Epithelial cell of prostate (primary cell): ENCODE measurements at regions not wholly inside any gene's neighbourhood (a gene's known extent, or its start where the extent isn't known, plus 50 kb on each side); places are given as distances from the start of the nearest gene placed in this dataset.
"Not testable (repeated sequence)": the region's sequence is repeated elsewhere in the genome, so short reads cannot be mapped to it uniquely, and the experiment has no call there.

Experiments used
- DNase-seq: peaks from one replicate; pipeline ENCODE4 v3.0.0-alpha.2; 2011; ENCODE audit warnings: low read depth, low spot score
- H3K27ac ChIP-seq: fragments of 450-650 bp; 2 replicates; pipeline ENCODE4 v1.5.1; 2017; ENCODE audit warnings: mild to moderate bottlenecking

DNA sequence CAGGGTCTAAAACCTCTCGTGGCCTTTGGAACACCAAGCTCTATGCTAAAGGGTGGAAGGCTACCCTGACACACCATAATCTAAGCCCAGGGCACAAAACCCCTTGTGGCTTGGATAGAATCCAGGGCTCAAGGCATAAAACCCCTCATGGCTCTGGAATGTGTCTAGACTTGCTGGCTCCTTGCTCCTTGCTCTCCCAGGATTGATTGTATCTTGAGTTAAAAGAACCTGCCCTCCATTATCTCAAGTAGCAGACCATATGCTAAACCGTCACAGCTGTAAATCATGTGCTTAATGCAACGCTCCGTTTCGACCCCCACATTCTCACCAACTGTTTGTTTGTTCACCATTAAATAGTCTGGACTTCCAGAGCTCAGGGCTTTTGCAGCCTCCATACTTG lies 287.4 kb upstream of the CNTN5 start:
- not testable (repeated sequence) for DNase-seq, H3K27ac ChIP-seq

DNA sequence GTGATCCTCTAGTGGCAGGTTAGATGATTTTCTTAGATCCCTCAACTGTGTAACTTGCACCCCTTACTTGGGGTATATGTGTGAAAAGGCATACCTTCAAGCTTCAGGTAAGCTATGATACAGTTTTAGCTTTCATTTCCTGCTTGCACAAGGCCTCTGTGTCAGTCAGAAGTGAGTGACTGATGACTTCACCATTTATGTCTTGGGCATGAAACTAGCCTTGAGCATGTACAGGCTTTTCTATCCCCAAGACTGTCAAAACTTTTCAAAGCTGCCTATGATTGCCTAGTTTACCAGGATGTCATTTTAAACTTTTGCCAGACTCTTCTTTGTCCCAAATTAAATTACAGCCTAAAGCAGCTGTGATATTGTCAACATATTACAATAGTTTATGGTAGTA lies 286.1 kb upstream of the CNTN5 start:
- DNase-seq, result no peak
- no peak overlapping the region for H3K27ac ChIP-seq

DNA sequence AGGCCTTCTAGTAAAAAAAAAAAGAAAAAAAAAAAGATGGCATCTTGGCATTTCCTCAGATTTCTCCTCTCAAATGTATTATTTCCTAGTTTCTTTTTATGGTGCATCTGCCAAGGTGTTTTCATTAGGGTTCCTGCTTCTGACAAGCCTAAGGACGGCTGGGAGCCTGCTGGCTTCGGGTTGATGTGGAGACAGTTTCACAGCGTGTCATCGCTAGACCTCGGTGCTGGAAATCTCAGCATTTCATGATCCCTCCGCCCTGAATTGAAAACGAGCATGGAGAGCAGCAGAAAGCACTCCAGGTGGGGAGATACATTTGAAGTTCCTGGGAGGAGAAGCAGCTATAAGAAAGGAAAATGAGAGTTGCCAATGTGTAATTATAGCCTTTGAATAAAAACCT lies 283.9 kb upstream of the CNTN5 start:
- no peak for DNase-seq
- H3K27ac ChIP-seq, result no peak overlapping the region

DNA sequence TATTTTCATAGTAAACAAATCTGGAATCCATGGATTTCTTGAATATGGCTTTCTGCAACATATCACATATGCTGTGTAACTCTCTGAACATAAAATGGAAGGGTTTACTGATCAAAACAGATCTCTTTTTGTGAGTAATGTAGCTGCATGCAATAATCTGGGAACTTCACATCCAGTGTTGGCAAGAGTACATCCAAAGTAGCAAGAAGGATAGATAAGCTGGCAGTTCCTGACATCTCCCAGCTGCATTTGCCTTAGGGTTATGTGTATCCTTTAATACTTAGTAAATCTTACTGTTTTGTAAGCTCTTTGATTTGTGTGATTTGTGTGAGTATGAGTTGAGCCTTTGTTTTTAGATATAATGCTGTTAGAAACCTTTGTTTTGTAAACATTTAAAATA lies 280.4 kb upstream of the CNTN5 start:
- H3K27ac ChIP-seq, result no peak overlapping the region
- no peak for DNase-seq

DNA sequence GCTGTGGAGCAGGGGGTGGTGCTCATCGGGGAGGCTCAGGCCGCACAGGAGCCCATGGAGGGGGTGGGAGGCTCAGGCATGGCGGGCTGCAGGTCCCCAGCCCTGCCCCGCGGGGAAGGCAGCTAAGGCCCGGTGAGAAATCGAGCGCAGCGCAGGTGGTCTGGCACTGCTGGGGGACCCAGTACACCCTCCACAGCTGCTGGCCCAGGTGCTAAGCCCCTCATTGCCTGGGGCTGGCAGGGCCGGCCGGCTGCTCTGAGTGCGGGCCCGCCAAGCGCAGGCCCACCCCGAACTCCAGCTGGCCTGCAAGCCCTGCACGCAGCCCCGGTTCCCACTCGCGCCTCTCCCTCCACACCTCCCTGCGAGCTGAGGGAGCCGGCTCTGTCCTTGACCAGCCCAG lies 257.3 kb upstream of the CNTN5 start:
- not testable (repeated sequence) for DNase-seq, H3K27ac ChIP-seq

DNA sequence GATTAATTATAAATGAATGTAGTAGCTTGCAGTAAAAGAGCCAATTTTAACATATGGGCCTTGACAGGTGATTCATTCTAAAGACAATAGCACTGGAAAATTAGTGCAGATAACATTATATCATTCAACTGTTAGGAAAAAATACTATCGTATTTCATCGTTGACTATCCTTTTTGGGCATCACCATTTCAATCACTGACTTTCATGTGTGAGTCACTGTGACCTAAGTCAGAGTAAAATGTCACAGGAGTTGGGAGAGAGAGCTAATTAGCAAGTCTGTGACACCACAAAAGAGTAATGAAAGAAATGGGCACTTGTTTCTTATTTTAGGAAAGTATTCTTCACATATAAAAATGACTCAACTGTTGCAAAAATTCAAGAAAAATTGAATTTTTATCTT lies 253.8 kb upstream of the CNTN5 start:
- DNase-seq, result no peak
- no peak overlapping the region for H3K27ac ChIP-seq

DNA sequence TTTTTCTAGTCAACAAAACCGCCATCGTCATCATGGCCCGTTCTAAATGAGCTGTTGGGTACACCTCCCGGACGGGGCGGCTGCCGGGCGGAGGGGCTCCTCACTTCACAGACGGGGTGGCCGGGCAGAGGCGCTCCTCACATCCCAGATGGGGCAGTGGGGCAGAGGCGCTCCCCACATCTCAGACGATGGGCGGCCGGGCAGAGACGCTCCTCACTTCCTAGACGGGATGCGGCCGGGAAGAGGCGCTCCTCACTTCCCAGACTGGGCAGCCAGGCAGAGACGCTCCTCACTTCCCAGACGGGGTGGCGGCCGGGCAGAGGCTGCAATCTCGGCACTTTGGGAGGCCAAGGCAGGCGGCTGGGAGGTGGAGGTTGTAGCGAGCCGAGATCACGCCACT lies 250.7 kb upstream of the CNTN5 start:
- DNase-seq, H3K27ac ChIP-seq: not testable (repeated sequence)

DNA sequence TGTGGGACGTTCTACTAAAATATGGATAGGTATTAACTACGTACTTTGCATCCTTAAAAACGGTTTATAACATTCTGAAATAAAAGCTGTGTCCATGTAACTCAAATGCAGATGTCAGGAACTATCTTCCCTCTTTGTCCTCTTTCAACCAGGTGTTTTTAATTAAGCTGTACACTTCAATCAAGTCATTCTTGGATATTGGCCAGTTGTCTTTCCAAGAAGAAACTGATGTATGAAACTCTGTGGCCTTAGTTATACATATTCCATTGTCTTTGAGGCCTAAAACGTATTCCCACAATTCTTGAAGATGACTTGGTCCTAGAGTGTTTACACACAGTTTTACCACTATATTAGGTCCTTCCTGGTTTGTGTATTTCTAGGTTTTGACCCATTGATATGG lies 249.0 kb upstream of the CNTN5 start:
- no peak for DNase-seq
- H3K27ac ChIP-seq, result no peak overlapping the region

DNA sequence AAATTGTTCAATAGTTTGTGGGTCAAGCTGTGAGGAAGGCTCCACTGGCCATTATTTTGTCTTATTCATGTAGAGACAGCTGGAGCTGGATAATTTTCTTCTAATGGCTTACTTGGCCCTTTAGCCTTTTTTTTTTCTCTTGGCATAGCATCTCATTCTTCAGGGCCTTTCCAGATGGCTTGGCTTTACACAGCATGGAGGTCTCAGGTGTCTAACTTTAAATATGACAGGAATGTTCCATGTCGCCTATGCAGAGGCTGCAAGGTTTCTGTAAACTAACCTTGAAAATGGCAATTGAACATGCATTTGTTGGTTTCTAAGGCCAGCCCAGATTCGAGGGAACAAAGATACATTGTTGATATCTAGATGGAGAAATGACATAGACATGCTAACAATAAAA lies 247.9 kb upstream of the CNTN5 start:
- no peak for DNase-seq
- no peak overlapping the region for H3K27ac ChIP-seq

DNA sequence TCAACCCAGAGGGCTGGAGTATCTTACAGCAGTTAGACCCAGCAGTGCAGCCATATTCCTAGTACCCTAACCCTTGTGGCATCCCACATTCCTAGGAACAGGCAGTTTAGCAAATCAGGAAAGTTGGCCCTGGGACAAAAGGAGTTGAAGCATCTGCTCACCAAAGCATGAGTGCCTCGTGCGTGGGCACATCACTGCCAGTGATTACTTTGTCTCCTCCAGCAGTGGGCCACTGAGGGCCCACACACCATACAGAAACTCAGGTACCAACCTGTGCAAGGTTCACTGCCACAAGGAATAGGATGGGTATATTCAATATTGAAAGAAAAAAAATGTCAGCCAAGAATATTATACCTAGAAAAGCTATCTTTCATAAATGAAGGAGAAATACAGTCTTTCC lies 227.5 kb upstream of the CNTN5 start:
- no peak overlapping the region for H3K27ac ChIP-seq
- DNase-seq, result no peak

DNA sequence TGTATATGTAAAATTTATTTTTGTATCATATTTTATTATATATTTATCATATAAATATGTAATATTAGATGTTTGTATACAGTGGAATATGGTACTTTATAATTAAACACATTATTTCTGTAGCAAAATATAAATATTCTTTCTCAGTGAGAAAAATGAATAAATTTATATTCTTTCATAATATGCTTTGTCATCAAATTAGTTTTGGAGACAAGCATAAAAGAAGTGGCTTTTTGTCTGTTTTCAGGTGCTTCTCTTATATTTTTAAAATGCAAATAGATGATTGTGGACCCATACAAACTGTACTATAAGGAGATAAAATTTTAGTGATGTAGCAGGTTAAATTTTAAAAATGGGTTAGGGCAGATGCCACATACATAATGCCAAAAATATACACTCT lies 222.4 kb upstream of the CNTN5 start:
- no peak overlapping the region for H3K27ac ChIP-seq
- DNase-seq, result no peak

DNA sequence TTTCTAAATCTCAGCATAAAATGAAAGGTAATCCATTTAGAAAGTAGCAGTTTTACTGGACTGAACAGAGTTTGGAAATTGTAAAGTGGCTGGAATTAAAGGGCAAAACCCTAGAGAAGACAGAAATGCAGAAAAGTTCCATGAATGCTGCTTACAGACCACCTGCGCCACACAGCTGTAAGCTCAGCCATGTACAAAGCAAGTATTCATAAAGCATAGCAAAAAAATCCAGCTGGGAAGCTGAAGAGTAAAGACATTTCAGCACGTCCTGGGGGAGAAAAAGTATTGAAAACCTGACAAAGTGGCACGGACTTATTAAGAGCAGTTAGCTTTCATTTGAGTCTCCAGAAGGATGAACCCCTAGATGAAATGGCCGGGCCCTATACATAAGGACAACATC lies 220.1 kb upstream of the CNTN5 start:
- no peak for DNase-seq
- no peak overlapping the region for H3K27ac ChIP-seq

DNA sequence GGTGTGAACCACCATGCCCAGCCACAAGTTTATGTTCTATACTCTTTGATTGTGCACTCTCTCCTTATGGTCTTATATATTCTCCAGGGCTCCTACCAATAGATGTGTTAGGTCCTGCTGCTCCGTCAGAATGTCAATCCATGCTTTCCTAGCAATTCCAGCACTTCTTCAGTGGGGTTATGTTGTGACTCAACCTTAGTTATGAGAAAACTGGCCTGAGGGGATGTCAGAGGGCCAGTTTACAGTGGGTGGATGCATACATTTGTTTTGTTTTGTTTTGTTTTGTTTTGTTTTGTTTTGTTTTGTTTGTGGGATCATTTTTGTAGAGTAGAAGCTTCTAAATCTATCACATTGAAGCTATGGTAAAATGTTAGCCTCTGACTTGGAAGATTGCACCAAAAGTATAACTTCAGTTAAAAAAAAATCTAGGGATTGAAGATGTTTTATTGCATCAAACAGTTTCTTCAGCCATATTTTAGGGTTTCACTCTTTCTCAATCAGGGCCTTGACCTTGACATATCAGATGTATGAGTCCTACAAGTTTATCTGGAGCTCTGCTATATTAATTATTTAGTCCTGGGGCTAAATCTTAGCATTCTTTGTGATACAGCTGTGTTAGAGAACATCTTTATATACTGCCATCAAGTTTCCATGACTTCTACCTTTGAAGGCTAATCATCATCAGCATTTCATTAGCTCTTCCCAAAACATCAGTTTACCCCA lies 191.6 kb upstream of the CNTN5 start:
- no peak for DNase-seq
- no peak overlapping the region for H3K27ac ChIP-seq

DNA sequence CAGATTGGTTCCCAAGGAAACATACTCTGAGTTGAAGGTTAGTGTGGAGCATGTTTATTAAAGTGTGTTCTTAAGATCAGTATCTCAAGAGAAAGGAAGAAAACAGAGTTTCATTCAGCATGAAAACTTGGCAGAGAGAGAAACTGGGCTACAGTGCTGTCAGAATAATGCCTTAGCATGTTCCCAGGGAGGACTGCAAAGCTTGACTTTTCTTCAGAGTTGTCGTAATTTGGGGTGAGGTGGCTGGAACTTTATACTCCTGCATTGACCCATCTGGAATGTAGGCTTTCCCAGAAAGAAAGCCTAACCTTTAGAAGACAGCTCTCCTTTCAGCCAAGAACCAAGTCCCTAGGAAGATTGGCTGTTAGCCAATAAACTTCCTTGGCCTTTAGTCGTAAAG lies 190.8 kb upstream of the CNTN5 start:
- DNase-seq, result no peak

DNA sequence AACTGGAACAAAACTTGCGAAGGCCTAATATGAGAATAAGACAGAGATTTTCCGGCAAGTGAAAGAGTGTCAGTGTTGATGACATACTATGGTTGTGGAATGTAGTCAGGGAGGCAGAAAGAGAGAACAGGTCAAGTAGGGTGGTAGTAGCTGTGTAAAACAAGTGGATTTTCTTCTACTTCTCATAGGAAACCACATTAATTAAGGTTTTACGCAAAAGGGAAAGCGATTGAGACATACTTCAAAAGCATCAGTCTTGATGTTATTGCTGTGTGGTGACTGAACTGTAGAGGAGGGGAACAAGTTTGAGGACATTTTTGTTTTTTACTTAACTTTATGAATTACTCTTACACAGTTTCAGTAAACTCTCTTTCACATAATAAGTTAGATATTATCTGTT lies 186.0 kb upstream of the CNTN5 start:
- DNase-seq, result no peak
- H3K27ac ChIP-seq, result no peak overlapping the region

More for the DNA sequence above, 190.8 kb upstream of the CNTN5 start:
- no peak overlapping the region for H3K27ac ChIP-seq

DNA sequence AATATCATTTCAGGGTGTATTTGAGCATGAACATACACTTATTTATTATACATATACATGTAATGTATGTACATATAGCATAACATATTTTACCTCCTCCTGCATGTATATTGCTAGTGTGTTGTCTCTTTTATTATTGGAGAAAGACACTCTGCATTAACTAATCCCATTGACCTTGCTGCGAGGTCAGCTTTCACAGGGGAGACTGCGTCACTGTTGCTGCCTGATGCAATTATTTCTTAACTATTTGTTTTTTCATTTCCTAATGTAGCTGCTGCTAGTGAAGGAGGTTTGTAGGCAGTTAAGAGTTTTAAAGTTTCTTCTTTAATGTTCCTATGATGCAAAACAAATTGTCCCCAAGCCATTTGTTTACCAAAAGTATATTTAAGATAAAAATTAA lies 185.4 kb upstream of the CNTN5 start:
- H3K27ac ChIP-seq, result no peak overlapping the region

DNA sequence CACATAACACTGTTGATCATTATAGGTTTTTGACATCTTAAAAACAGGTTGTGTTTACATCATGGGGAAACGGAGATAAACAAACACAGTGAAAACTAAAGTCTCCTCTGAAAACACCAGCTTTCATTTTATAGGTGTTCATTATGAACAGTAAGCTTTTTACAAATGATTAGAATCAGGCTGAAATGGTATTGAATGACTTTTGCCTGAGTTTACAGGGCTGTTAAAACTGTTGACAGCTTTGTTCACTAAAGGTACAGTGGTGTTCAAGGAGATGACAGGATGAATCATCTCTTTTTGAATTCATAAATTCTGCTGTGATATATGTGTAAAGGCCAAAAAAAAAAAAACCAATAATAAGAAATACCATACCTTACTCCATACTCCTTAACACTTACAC lies 184.6 kb upstream of the CNTN5 start:
- H3K27ac ChIP-seq, result no peak overlapping the region
- no peak for DNase-seq

More for the DNA sequence above, 185.4 kb upstream of the CNTN5 start:
- no peak for DNase-seq

DNA sequence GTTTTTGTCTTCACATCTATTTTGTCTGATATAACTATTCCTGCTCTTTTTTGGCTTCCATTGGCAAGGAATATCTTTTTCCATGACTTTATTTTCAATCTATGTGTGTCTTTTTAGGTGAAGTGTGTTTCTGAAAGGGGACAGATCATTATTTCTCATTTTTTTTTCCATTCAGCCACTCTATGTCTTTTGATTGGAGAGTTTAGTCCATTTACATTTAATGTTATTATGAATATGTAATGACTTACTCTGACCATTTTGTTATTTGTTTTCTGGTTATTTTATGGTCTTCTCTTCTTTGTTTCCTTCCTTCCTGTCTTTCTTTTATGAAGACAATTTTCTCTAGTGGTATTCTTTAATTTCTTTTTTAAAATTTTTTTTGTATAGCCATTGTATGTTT lies 178.6 kb upstream of the CNTN5 start:
- H3K27ac ChIP-seq, result no peak overlapping the region
- DNase-seq, result no peak

DNA sequence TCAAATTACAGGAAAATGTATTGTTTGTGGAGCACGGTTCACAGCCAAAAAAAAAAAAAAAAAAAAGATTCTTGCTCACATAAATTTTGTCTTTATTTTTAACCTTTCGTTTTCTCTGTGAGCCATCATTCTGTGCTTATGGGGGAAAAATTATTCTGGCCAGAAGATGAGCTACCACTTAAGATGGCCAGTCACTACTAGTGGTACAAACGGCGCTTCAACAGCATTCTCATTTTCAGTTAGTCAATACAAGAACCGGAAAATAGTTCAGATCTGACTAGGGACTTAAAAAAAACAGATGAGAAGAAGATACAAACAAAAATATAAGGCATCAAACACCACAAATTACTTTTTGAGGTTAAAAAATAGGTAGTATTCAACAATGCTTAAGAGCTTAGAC lies 158.6 kb upstream of the CNTN5 start:
- H3K27ac ChIP-seq, result no peak overlapping the region
- DNase-seq, result no peak

DNA sequence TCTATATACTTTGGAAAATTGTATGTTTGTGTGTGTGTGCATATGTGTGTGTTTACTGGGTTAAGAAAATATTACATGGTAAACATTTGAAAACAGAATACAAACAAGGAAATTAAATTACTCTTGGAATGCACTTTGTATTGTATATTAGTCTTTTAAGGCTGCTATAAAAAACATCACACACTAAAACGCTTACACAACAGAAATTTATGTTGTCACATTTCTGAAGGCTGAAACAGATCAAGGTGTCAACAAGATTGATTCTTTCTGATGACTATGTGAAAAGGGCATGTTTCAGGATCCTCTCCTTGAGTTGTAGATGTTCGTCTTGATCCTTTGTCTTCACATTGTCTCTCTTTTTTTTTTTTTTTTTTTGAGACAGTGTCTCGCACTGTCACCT lies 149.1 kb upstream of the CNTN5 start:
- no peak for DNase-seq
- no peak overlapping the region for H3K27ac ChIP-seq

DNA sequence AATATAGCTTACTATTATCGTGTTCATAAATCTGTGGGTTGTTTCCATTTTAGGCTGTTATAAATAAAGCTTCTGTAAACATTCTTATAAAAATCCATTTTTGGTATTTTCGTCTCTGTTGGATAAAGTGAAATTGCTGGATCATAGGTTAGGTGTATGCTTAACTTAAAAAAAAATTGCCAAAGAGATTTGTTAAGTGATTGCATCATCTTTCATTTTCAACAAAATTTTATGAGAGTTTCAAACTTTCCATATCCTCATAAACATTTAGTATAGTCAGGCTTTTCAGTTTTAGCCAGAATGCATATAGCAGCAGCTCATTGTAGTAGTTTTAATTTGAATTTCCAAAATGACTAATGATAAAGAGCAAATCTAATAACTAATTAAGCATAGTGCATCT lies 146.7 kb upstream of the CNTN5 start:
- H3K27ac ChIP-seq, result no peak overlapping the region

DNA sequence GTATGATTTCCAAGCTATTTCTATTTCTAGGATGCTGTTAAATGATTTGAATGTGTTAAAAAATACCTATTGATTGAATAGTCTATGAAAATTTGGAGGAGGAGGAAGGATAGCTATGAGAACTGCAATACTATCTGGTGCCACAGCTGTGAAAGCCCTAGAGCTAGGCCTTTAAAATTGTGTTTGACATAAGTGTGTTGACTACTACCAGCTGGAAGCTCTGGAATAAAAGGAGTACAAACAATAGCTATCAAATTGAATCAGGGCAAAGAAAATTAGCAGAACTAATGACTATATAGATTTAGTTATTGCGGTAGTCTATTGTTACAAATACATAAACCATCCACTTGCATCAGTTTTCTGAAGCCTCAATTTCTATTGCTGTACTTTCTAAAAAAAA lies 124.8 kb upstream of the CNTN5 start:
- no peak for DNase-seq

More for the DNA sequence above, 146.7 kb upstream of the CNTN5 start:
- no peak for DNase-seq

DNA sequence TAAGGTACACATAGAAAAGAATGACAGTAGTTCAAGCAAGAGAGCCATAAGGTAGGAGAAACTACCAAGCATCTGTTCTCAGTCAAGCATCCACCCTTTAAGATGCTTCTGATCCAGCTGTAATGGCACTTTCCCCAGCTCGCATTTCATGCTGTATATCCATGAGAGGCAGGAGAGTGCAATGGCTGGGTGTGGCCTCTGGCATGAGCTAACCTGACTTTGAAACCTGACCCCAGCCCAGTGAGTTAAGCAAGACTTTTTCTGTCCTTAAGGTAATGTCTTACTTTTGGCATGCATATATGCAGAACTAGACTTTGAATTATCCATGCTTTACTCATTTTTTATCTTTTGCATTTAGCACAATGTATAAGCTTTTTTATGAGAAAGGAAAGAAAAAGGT lies 79.8 kb upstream of the CNTN5 start:
- DNase-seq, result no peak
- H3K27ac ChIP-seq, result no peak overlapping the region

More for the DNA sequence above, 124.8 kb upstream of the CNTN5 start:
- no peak overlapping the region for H3K27ac ChIP-seq
